ENCODE measurements at regions not wholly inside any gene's neighbourhood (a gene's known extent, or its start where the extent isn't known, plus 50 kb on each side); places are given as distances from the start of the nearest gene placed in this dataset.

DNA sequence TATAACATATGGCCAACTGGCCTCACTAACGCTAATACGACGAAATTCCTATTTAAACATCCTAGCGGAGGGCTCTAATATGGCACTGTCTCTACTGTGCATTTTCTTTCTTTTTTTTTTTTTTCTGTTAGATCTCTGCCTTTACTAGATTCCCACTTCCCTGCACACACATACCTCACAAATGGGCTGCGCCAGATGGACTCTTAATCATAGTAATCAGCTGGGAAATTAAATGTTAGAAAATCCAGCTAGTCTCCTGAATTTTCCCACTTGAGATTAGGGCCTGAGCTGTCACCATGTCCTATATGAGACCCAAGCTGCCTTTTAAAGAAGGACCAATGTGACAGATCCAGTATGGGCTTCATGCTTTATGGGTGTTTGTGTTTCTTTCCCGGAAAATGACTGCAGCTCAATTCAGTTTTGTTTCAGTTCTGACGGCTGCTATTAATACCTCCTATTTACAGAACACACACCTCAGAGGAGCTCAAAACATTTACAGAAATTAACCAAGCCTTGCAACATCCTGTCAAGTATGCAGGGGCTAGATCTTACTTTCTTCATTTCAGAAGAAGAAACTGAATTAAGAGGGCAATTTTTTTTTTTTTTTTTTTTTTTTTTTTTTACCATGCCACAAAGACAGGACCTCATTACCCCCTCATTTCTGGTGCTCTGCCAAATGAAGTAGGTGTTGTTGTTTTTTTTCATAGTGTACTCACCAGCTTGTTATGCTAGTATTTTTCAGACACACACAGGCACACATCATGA, 49.8 kb upstream of the BLID start:
- no peak for DNase-seq
- H3K36me3 ChIP-seq (replicated peaks in 1 of 2), result no peaks in the 10 kb centered on the region
- H3K4me3 ChIP-seq, result no peak overlapping the region
- no peak overlapping the region for H3K27ac ChIP-seq
- intact Hi-C loops (cut with DNase I), result no loop called here
- H3K4me1 ChIP-seq (replicated peaks in 1 of 2), result no peaks in the 10 kb centered on the region
- no peaks in the 10 kb centered on the region for H3K27me3 ChIP-seq
- 78 to 89% (median 87%) methylated on average over 7 of the region's 7 CpGs for WGBS, 4 donors
- H3K9me3 ChIP-seq (replicated peaks in 1 of 3), result no peaks in the 10 kb centered on the region
- TF ChIP-seq POLR2A (IDR thresholded peaks at IDR 0.05), result no peak
- TF ChIP-seq, protein P1, sequence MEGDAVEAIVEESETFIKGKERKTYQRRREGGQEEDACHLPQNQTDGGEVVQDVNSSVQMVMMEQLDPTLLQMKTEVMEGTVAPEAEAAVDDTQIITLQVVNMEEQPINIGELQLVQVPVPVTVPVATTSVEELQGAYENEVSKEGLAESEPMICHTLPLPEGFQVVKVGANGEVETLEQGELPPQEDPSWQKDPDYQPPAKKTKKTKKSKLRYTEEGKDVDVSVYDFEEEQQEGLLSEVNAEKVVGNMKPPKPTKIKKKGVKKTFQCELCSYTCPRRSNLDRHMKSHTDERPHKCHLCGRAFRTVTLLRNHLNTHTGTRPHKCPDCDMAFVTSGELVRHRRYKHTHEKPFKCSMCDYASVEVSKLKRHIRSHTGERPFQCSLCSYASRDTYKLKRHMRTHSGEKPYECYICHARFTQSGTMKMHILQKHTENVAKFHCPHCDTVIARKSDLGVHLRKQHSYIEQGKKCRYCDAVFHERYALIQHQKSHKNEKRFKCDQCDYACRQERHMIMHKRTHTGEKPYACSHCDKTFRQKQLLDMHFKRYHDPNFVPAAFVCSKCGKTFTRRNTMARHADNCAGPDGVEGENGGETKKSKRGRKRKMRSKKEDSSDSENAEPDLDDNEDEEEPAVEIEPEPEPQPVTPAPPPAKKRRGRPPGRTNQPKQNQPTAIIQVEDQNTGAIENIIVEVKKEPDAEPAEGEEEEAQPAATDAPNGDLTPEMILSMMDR (IDR thresholded peaks at IDR 0.05), result no peak

Small RNA genes in the stretch of these regions (small RNA-seq; reads per million reads assigned to genes)
- 0 reads per million in 2 donors for gene RNU4ATAC10P
- gene RNU4ATAC5P, result 0 reads per million in 2 donors
- 0 reads per million in 2 donors for gene RNU6-592P

Data from adrenal gland (tissue), 9 donors.